Fibroblast of the conjunctiva (primary cell): ENCODE measurements at regions not wholly inside any gene's neighbourhood (a gene's known extent, or its start where the extent isn't known, plus 50 kb on each side); places are given as distances from the start of the nearest gene placed in this dataset.
"Not testable (repeated sequence)": the region's sequence is repeated elsewhere in the genome, so short reads cannot be mapped to it uniquely, and the experiment has no call there.

Experiments used
- DNase-seq: peaks from one replicate; pipeline ENCODE4 v3.0.0-alpha.2; 2010; ENCODE audit warnings: low read depth

- no peak for DNase-seq
These were observed 193.0 kb upstream of the THRB start for GRCh38 chr3:24687671-24688070.

GRCh38 chr3:24688446-24689148, 193.9 kb upstream of the THRB start:
- no peak for DNase-seq

- DNase-seq, result no peak
These were observed 194.7 kb upstream of the THRB start for GRCh38 chr3:24689353-24689752.

GRCh38 chr3:24690777-24691176, 196.1 kb upstream of the THRB start:
- DNase-seq, result no peak

GRCh38 chr3:24699078-24699477, 204.4 kb upstream of the THRB start:
- DNase-seq, result not testable (repeated sequence)

GRCh38 chr3:24704496-24704895, 209.8 kb upstream of the THRB start:
- DNase-seq, result peak; percentile 61

GRCh38 chr3:24707936-24708335, 213.3 kb upstream of the THRB start:
- DNase-seq, result no peak

GRCh38 chr3:24709956-24710355, 215.3 kb upstream of the THRB start:
- peak; percentile 10 for DNase-seq

- DNase-seq, result no peak
These were observed 218.9 kb upstream of the THRB start for GRCh38 chr3:24713516-24713915.

GRCh38 chr3:24714436-24714835, 219.8 kb upstream of the THRB start:
- DNase-seq, result no peak

GRCh38 chr3:24715171-24715792, 220.6 kb upstream of the THRB start:
- DNase-seq, result no peak

GRCh38 chr3:24722087-24722486, 227.4 kb upstream of the THRB start:
- no peak for DNase-seq

GRCh38 chr3:24725514-24726255, 231.0 kb upstream of the THRB start:
- no peak for DNase-seq

GRCh38 chr3:24726423-24726822, 231.8 kb upstream of the THRB start:
- DNase-seq, result no peak

- no peak for DNase-seq
These were observed 235.5 kb upstream of the THRB start for GRCh38 chr3:24730173-24730572.

- no peak for DNase-seq
These were observed 239.4 kb upstream of the THRB start for GRCh38 chr3:24734019-24734418.

GRCh38 chr3:24736701-24737100, 242.1 kb upstream of the THRB start:
- no peak for DNase-seq

GRCh38 chr3:24740326-24740725, 245.7 kb upstream of the THRB start:
- DNase-seq, result no peak

- no peak for DNase-seq
These were observed 246.9 kb upstream of the THRB start for GRCh38 chr3:24741506-24741905.

GRCh38 chr3:24748520-24748919, 253.9 kb upstream of the THRB start:
- DNase-seq, result no peak

GRCh38 chr3:24751020-24751419, 256.4 kb upstream of the THRB start:
- no peak for DNase-seq

- no peak for DNase-seq
These were observed 261.6 kb upstream of the THRB start for GRCh38 chr3:24756101-24756888.
